Epithelial cell of proximal tubule (primary cell): ENCODE measurements at regions not wholly inside any gene's neighbourhood (a gene's known extent, or its start where the extent isn't known, plus 50 kb on each side); places are given as distances from the start of the nearest gene placed in this dataset.
"Not testable (repeated sequence)": the region's sequence is repeated elsewhere in the genome, so short reads cannot be mapped to it uniquely, and the experiment has no call there.

Experiments
- DNase-seq: peaks from one replicate; pipeline ENCODE4 v3.0.0-alpha.2; 2011; ENCODE audit warnings: low read depth
- H3K4me3 ChIP-seq: 2 replicates; pipeline ENCODE4 v1.5.1; 2011; ENCODE audit warnings: low read depth, mild to moderate bottlenecking, low read length
- TF ChIP-seq, protein P1 (sequence below): conservative IDR thresholded peaks from 2 replicates; pipeline ENCODE4 v1.5.1; 2012; ENCODE audit warnings: low read depth, mild to moderate bottlenecking, low read length

DNA sequence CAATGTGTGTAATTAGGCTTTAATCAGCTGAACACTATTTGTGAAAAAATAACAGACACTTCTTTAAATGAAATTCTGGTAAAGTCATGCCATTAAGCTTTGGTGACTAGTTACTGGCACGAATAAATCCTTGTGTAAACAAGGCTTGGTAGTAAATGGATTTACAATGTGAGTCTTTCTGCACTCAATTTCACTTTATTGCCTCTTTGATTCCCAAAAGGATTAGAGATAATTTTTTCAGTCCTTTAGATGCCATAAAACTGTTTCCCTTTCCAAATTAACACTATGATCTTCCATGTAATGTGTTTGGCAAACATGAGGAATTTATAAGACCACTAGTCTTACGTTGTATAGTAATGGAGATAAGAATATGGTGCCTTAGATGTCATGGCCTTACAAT is 339.5 kb upstream of the DNAJC19 start:
- no peak overlapping the region for H3K4me3 ChIP-seq
- DNase-seq = no peak
- TF ChIP-seq, protein P1, sequence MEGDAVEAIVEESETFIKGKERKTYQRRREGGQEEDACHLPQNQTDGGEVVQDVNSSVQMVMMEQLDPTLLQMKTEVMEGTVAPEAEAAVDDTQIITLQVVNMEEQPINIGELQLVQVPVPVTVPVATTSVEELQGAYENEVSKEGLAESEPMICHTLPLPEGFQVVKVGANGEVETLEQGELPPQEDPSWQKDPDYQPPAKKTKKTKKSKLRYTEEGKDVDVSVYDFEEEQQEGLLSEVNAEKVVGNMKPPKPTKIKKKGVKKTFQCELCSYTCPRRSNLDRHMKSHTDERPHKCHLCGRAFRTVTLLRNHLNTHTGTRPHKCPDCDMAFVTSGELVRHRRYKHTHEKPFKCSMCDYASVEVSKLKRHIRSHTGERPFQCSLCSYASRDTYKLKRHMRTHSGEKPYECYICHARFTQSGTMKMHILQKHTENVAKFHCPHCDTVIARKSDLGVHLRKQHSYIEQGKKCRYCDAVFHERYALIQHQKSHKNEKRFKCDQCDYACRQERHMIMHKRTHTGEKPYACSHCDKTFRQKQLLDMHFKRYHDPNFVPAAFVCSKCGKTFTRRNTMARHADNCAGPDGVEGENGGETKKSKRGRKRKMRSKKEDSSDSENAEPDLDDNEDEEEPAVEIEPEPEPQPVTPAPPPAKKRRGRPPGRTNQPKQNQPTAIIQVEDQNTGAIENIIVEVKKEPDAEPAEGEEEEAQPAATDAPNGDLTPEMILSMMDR = no peak

DNA sequence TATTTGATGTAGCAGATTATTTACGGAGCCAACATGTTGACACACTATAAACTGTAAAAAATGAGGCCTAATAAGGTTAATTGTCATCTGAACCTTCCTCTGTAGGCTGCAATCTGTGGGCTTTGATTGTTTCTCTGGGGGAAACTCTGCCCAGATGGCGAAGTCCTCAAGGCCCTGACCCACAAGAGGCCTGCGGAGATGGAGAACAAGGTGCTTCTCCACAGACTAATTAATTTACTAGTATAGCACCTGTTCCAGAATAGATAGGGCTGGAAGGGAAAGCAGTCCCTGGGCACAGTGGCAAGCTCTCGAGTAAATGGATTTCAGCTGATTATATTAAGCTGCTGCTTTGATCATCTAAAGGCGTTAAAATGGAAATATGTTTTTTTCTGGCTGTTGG is 338.8 kb upstream of the DNAJC19 start:
- DNase-seq = no peak
- TF ChIP-seq, protein P1 = no peak
- H3K4me3 ChIP-seq = no peak overlapping the region

DNA sequence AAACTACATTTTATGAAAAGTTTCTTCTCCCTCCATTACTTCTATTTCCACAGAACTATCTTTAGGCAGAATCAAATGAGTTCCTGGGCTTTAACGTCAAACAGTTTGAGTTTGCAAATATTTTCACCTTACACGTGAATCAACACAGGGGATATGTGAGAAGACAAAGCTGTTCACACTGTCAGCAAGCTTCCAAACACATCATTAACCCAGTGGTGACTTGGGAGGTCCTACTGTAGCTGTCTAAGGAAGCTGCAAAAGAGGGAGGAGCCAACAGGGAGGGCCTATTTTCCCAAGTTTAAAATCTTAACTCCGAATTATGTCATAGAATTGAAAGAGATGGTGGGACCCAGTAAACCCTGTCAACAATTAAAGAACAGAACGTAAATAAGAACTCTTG is 337.8 kb upstream of the DNAJC19 start:
- TF ChIP-seq, protein P1 = no peak
- H3K4me3 ChIP-seq = no peak overlapping the region
- DNase-seq = no peak

DNA sequence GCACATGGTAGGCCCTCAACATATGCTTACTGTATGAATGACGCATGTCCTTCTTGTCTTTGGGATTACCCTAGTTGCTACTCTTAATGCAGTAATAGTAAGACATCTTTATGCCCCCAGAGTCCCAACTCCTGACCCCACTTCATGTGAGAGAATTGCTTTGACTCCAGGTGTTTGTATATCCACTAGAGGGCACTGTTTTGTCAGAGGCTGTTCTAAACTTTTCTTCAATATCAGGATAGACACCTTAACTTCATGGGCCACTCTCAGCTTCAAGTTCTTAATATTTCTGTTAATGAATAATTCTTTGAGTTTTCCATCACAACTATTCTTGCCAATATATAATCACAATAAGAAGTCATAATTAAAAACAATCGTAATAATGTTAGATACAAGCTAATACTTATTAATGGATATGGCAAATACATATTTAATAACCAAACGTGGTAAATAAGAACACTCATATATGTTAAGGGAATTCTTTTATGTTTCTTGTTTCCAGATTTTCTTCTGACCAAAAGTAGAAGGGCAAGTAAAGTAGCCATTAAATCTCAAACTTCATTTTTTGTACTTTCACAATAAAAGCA is 337.2 kb upstream of the DNAJC19 start:
- H3K4me3 ChIP-seq = no peak overlapping the region
- no peak for DNase-seq
- TF ChIP-seq, protein P1 = peak; percentile 80

DNA sequence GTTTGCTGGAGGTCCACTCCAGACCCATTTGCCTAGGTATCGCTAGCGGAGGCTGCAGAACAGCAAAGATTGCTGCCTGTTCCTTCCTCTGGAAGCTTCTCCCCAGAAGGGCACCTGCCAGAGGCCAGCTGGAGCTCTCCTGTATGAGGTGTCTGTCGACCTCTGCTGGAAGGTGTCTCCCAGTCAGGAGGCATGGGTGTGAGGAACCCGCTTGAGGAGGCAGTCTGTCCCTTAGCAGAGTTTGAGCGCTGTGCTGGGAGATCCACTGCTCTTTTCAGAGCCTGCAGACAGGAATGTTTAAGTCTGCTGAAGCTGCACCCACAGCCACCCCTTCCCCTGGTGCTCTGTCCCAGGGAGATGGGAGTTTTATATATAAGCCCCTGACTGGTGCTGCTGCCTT is 335.0 kb upstream of the DNAJC19 start:
- DNase-seq, H3K4me3 ChIP-seq: not testable (repeated sequence)
- TF ChIP-seq, protein P1 = peak; percentile 17

DNA sequence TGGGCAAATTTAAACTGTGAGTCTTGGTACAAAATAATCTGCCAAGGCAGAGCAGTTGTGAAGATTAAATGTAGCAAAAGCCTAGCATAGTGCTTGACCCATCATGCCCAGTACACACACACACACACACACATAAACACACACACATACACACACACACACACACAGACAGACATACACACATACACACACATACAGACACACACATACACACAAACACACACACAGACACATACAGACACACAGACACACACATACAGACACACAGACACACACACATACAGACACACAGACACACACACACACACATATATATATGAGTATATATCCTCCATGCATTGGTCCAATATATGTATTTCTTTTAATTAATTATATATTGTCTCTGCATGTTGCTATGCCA is 328.8 kb upstream of the DNAJC19 start:
- DNase-seq = no peak
- TF ChIP-seq, protein P1 = no peak
- no peak overlapping the region for H3K4me3 ChIP-seq

DNA sequence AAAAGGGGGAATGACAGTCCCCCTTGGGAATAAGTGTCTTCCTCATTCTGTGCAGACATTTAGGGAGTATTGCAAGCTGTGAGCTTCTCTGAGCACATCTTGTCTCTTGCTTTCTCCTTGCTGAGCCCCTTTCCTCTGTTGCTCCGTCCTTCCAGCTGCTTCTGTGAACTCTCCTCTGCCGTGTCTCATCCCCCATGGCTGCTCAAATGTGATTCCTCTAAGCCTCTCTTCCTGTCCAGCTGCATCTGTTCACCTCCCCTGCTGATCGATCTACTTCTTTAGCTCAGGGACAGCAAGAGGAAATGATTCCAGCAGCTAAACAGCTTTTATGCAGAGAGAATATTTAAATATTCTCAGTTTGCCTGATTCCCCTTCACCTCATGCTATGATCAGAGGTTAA is 328.0 kb upstream of the DNAJC19 start:
- DNase-seq = no peak
- no peak overlapping the region for H3K4me3 ChIP-seq
- TF ChIP-seq, protein P1 = no peak
